ENCODE measurements at regions not wholly inside any gene's neighbourhood (a gene's known extent, or its start where the extent isn't known, plus 50 kb on each side); places are given as distances from the start of the nearest gene placed in this dataset.
"Not testable (repeated sequence)": the region's sequence is repeated elsewhere in the genome, so short reads cannot be mapped to it uniquely, and the experiment has no call there.

GRCh38 chr3:72082186-72082715 lies 297.3 kb upstream of the PROK2 start:
- Histone ChIP-seq H3K27ac (ENCODE audit: low read depth, low read length) (no peak overlapping the region), H3K9ac (ENCODE audit: low read length) (no peak overlapping the region), H3K4me3 (ENCODE audit: low read depth in 1 of 2, low read length in 2 of 2) (no peak overlapping the region), H3K9me3 (ENCODE audit: low read length) (no peaks in the 10 kb centered on the region), H3K27me3 (ENCODE audit: control insufficient read depth in 1 of 2, insufficient read depth in 2 of 2, low read length in 2 of 2) (no peaks in the 10 kb centered on the region), H3K36me3 (ENCODE audit: insufficient read depth, low read length) (no peaks in the 10 kb centered on the region), H3K4me1 (ENCODE audit: insufficient read depth, low read length) (peaks cover 15% of the 10 kb centered on the region)

GRCh38 chr3:72081471-72082185 lies 296.7 kb upstream of the PROK2 start:
- Histone ChIP-seq H3K9me3 (ENCODE audit: low read length) (no peaks in the 10 kb centered on the region), H3K4me1 (ENCODE audit: insufficient read depth, low read length) (peaks cover 15% of the 10 kb centered on the region), H3K9ac (ENCODE audit: low read length) (no peak overlapping the region), H3K27ac (ENCODE audit: low read depth, low read length) (no peak overlapping the region), H3K4me3 (ENCODE audit: low read depth in 1 of 2, low read length in 2 of 2) (no peak overlapping the region), H3K27me3 (ENCODE audit: control insufficient read depth in 1 of 2, insufficient read depth in 2 of 2, low read length in 2 of 2) (no peaks in the 10 kb centered on the region), H3K36me3 (ENCODE audit: insufficient read depth, low read length) (no peaks in the 10 kb centered on the region)

GRCh38 chr3:72080800-72081199 lies 295.9 kb upstream of the PROK2 start:
- Histone ChIP-seq H3K27ac (ENCODE audit: low read depth, low read length) (no peak overlapping the region), H3K4me1 (ENCODE audit: insufficient read depth, low read length) (peaks cover 15% of the 10 kb centered on the region), H3K36me3 (ENCODE audit: insufficient read depth, low read length) (no peaks in the 10 kb centered on the region), H3K9ac (ENCODE audit: low read length) (no peak overlapping the region), H3K9me3 (ENCODE audit: low read length) (no peaks in the 10 kb centered on the region), H3K27me3 (ENCODE audit: control insufficient read depth in 1 of 2, insufficient read depth in 2 of 2, low read length in 2 of 2) (no peaks in the 10 kb centered on the region), H3K4me3 (ENCODE audit: low read depth in 1 of 2, low read length in 2 of 2) (no peak overlapping the region)

- peaks cover 15% of the 10 kb centered on the region for H3K4me1 ChIP-seq (ENCODE audit: insufficient read depth, low read length)
- H3K9ac ChIP-seq (ENCODE audit: low read length) = no peak overlapping the region
- no peaks in the 10 kb centered on the region for H3K27me3 ChIP-seq (ENCODE audit: control insufficient read depth in 1 of 2, insufficient read depth in 2 of 2, low read length in 2 of 2)
- H3K4me3 ChIP-seq (ENCODE audit: low read depth in 1 of 2, low read length in 2 of 2) = no peak overlapping the region
- no peaks in the 10 kb centered on the region for H3K9me3 ChIP-seq (ENCODE audit: low read length)
- no peak overlapping the region for H3K27ac ChIP-seq (ENCODE audit: low read depth, low read length)
- no peaks in the 10 kb centered on the region for H3K36me3 ChIP-seq (ENCODE audit: insufficient read depth, low read length)
Observed at GRCh38 chr3:72080095-72080494, 295.1 kb upstream of the PROK2 start.

GRCh38 chr3:72079369-72079872 lies 294.5 kb upstream of the PROK2 start:
- H3K9ac ChIP-seq (ENCODE audit: low read length) = no peak overlapping the region
- no peaks in the 10 kb centered on the region for H3K9me3 ChIP-seq (ENCODE audit: low read length)
- no peaks in the 10 kb centered on the region for H3K27me3 ChIP-seq (ENCODE audit: control insufficient read depth in 1 of 2, insufficient read depth in 2 of 2, low read length in 2 of 2)
- no peak overlapping the region for H3K4me3 ChIP-seq (ENCODE audit: low read depth in 1 of 2, low read length in 2 of 2)
- H3K36me3 ChIP-seq (ENCODE audit: insufficient read depth, low read length) = no peaks in the 10 kb centered on the region
- H3K4me1 ChIP-seq (ENCODE audit: insufficient read depth, low read length) = peaks cover 15% of the 10 kb centered on the region
- no peak overlapping the region for H3K27ac ChIP-seq (ENCODE audit: low read depth, low read length)

- Histone ChIP-seq H3K4me1 (ENCODE audit: insufficient read depth, low read length) (peaks cover 15% of the 10 kb centered on the region), H3K27ac (ENCODE audit: low read depth, low read length) (no peak overlapping the region), H3K4me3 (ENCODE audit: low read depth in 1 of 2, low read length in 2 of 2) (no peak overlapping the region), H3K9ac (ENCODE audit: low read length) (no peak overlapping the region), H3K36me3 (ENCODE audit: insufficient read depth, low read length) (no peaks in the 10 kb centered on the region), H3K27me3 (ENCODE audit: control insufficient read depth in 1 of 2, insufficient read depth in 2 of 2, low read length in 2 of 2) (no peaks in the 10 kb centered on the region), H3K9me3 (ENCODE audit: low read length) (no peaks in the 10 kb centered on the region)
Observed at GRCh38 chr3:72078676-72079368, 293.9 kb upstream of the PROK2 start.

GRCh38 chr3:72077473-72078259 lies 292.7 kb upstream of the PROK2 start:
- no peaks in the 10 kb centered on the region for H3K36me3 ChIP-seq (ENCODE audit: insufficient read depth, low read length)
- H3K9ac ChIP-seq (ENCODE audit: low read length) = no peak overlapping the region
- H3K27ac ChIP-seq (ENCODE audit: low read depth, low read length) = no peak overlapping the region
- no peaks in the 10 kb centered on the region for H3K27me3 ChIP-seq (ENCODE audit: control insufficient read depth in 1 of 2, insufficient read depth in 2 of 2, low read length in 2 of 2)
- H3K9me3 ChIP-seq (ENCODE audit: low read length) = no peaks in the 10 kb centered on the region
- H3K4me3 ChIP-seq (ENCODE audit: low read depth in 1 of 2, low read length in 2 of 2) = no peak overlapping the region
- H3K4me1 ChIP-seq (ENCODE audit: insufficient read depth, low read length) = peaks cover 10% of the 10 kb centered on the region

- H3K9me3 ChIP-seq (ENCODE audit: low read length); H3K4me3 ChIP-seq (ENCODE audit: low read depth in 1 of 2, low read length in 2 of 2); H3K27me3 ChIP-seq (ENCODE audit: control insufficient read depth in 1 of 2, insufficient read depth in 2 of 2, low read length in 2 of 2); H3K27ac ChIP-seq (ENCODE audit: low read depth, low read length); H3K4me1 ChIP-seq (ENCODE audit: insufficient read depth, low read length); H3K9ac ChIP-seq (ENCODE audit: low read length); H3K36me3 ChIP-seq (ENCODE audit: insufficient read depth, low read length): not testable (repeated sequence)
Observed at GRCh38 chr3:72075848-72076247, 290.9 kb upstream of the PROK2 start.

GRCh38 chr3:72071624-72072023 lies 286.7 kb upstream of the PROK2 start:
- H3K9me3 ChIP-seq (ENCODE audit: low read length) = no peaks in the 10 kb centered on the region
- H3K36me3 ChIP-seq (ENCODE audit: insufficient read depth, low read length) = no peaks in the 10 kb centered on the region
- H3K27ac ChIP-seq (ENCODE audit: low read depth, low read length) = no peak overlapping the region
- H3K27me3 ChIP-seq (ENCODE audit: control insufficient read depth in 1 of 2, insufficient read depth in 2 of 2, low read length in 2 of 2) = no peaks in the 10 kb centered on the region
- H3K4me3 ChIP-seq (ENCODE audit: low read depth in 1 of 2, low read length in 2 of 2) = no peak overlapping the region
- no peaks in the 10 kb centered on the region for H3K4me1 ChIP-seq (ENCODE audit: insufficient read depth, low read length)
- H3K9ac ChIP-seq (ENCODE audit: low read length) = no peak overlapping the region

GRCh38 chr3:72070005-72070404 lies 285.1 kb upstream of the PROK2 start:
- no peaks in the 10 kb centered on the region for H3K27me3 ChIP-seq (ENCODE audit: control insufficient read depth in 1 of 2, insufficient read depth in 2 of 2, low read length in 2 of 2)
- no peak overlapping the region for H3K27ac ChIP-seq (ENCODE audit: low read depth, low read length)
- no peaks in the 10 kb centered on the region for H3K9me3 ChIP-seq (ENCODE audit: low read length)
- no peak overlapping the region for H3K4me3 ChIP-seq (ENCODE audit: low read depth in 1 of 2, low read length in 2 of 2)
- H3K36me3 ChIP-seq (ENCODE audit: insufficient read depth, low read length) = no peaks in the 10 kb centered on the region
- no peak overlapping the region for H3K9ac ChIP-seq (ENCODE audit: low read length)
- no peaks in the 10 kb centered on the region for H3K4me1 ChIP-seq (ENCODE audit: insufficient read depth, low read length)

- H3K9me3 ChIP-seq (ENCODE audit: low read length) = no peaks in the 10 kb centered on the region
- no peaks in the 10 kb centered on the region for H3K36me3 ChIP-seq (ENCODE audit: insufficient read depth, low read length)
- H3K27ac ChIP-seq (ENCODE audit: low read depth, low read length) = no peak overlapping the region
- H3K4me3 ChIP-seq (ENCODE audit: low read depth in 1 of 2, low read length in 2 of 2) = no peak overlapping the region
- no peaks in the 10 kb centered on the region for H3K27me3 ChIP-seq (ENCODE audit: control insufficient read depth in 1 of 2, insufficient read depth in 2 of 2, low read length in 2 of 2)
- H3K9ac ChIP-seq (ENCODE audit: low read length) = no peak overlapping the region
- no peaks in the 10 kb centered on the region for H3K4me1 ChIP-seq (ENCODE audit: insufficient read depth, low read length)
Observed at GRCh38 chr3:72069543-72069942, 284.6 kb upstream of the PROK2 start.

Data from muscle layer of colon (tissue), 2 donors.